A549 (cell line): ENCODE measurements at regions not wholly inside any gene's neighbourhood (a gene's known extent, or its start where the extent isn't known, plus 50 kb on each side); places are given as distances from the start of the nearest gene placed in this dataset.

Experiments used
- ATAC-seq, 2 experiments: fragments of 200-7000 bp in 1 of 2; fragments of >200 bp in 1 of 2; cut with Nextera tagmentation in 1 of 2; cut with Tn5 transposase in 1 of 2; 3 replicates each; pipeline versions ENCODE4 v1.8.0 to v1.9.1; 2018 to 2020; ENCODE audit warnings: mild to moderate bottlenecking in 1 of 2, moderate library complexity in 1 of 2
- CTCF ChIA-PET: fragments of 300-600 bp; sonication (Branson Sonifier 250); formaldehyde crosslinking; extraction: SDS; loops from one replicate; lab custom pipeline; 2021; ENCODE audit warnings: antibody characterized with exemption, inconsistent platforms; lab: Yijun Ruan, JAX
- POLR2A ChIA-PET: fragments of 350-600 bp; formaldehyde crosslinking; extraction: SDS; loops from one replicate; lab custom pipeline; 2021; ENCODE audit warnings: antibody characterized with exemption, inconsistent platforms; lab: Yijun Ruan, JAX
- DNase-seq, 2 experiments: peaks; one replicate each; pipeline versions ENCODE4 v3.0.0 to v3.0.0-alpha.2; 2011 to 2016; ENCODE audit warnings: low read depth in 1 of 2, low spot score in 1 of 2
- FAIRE-seq: peaks from 2 replicates; lab custom pipeline; 2011; peaks lifted over from hg19 to GRCh38; lab: Jason Lieb, UNC
- H3K27ac ChIP-seq, 2 experiments: fragments of >200 bp; sonication (Bioruptor Twin); formaldehyde crosslinking; 3 replicates each; pipeline ENCODE4 v1.5.1; 2016 to 2017
- H3K4me1 ChIP-seq: fragments of >200 bp; sonication (Bioruptor Twin); formaldehyde crosslinking; 3 replicates; pipeline ENCODE4 v1.6.1; 2016
- H3K4me2 ChIP-seq: fragments of >200 bp; sonication (Bioruptor Twin); formaldehyde crosslinking; 3 replicates; pipeline ENCODE4 v1.6.1; 2016
- H3K4me3 ChIP-seq: fragments of >200 bp; sonication (Bioruptor Twin); formaldehyde crosslinking; 3 replicates; pipeline ENCODE4 v1.5.1; 2016
- H3K9me3 ChIP-seq: fragments of >200 bp; sonication (Bioruptor Twin); formaldehyde crosslinking; 3 replicates; pipeline ENCODE4 v1.6.1; 2016
- BCL3 ChIP-seq: fragments of >200 bp; sonication (Bioruptor Twin); formaldehyde crosslinking; IDR thresholded peaks from 3 replicates; pipeline ENCODE4 v1.6.1; 2016
- CBX2 ChIP-seq: fragments of 200-600 bp; sonication (generic); IDR thresholded peaks from 2 replicates; pipeline ENCODE4 v1.6.1; 2016; ENCODE audit warnings: low read depth, mild to moderate bottlenecking, borderline replicate concordance
- CEBPB ChIP-seq, 2 experiments: fragments of >200 bp in 1 of 2; sonication (Bioruptor Twin) in 1 of 2; formaldehyde crosslinking in 1 of 2; IDR thresholded peaks; 2 replicates each; pipeline ENCODE4 v1.6.1; 2012 to 2016
- EHF ChIP-seq: fragments of 250-450 bp; sonication (Bioruptor Pico); IDR thresholded peaks from 2 replicates; pipeline ENCODE4 v1.5.0; 2020; ENCODE audit warnings: mild to moderate bottlenecking
- EP300 ChIP-seq, 2 experiments: fragments of >200 bp; sonication (Bioruptor Twin); formaldehyde crosslinking; IDR thresholded peaks; 2 replicates in 1 of 2; 3 replicates in 1 of 2; pipeline ENCODE4 v1.6.1; 2016 to 2017
- ESRRA ChIP-seq: fragments of 150-350 bp; IDR thresholded peaks from 2 replicates; pipeline ENCODE4 v1.6.1; 2014; ENCODE audit warnings: mild to moderate bottlenecking, low read length, borderline replicate concordance
- HDAC2 ChIP-seq: fragments of 200-600 bp; sonication (generic); IDR thresholded peaks from 2 replicates; pipeline ENCODE4 v1.6.1; 2016
- HEYL ChIP-seq: fragments of 250-450 bp; sonication (Bioruptor Pico); IDR thresholded peaks from 2 replicates; pipeline ENCODE4 v1.8.0; 2021; ENCODE audit warnings: mild to moderate bottlenecking, moderate library complexity
- HOXA7 ChIP-seq: fragments of 250-450 bp; sonication (Bioruptor Pico); IDR thresholded peaks from 2 replicates; pipeline ENCODE4 v1.5.0; 2020; ENCODE audit warnings: mild to moderate bottlenecking, moderate library complexity
- MAX ChIP-seq: IDR thresholded peaks from 2 replicates; pipeline ENCODE4 v1.6.1; 2012
- MAZ ChIP-seq: fragments of 150-350 bp; IDR thresholded peaks from 2 replicates; pipeline ENCODE4 v1.6.1; 2014; ENCODE audit warnings: antibody characterized with exemption, low read depth, low read length, borderline replicate concordance
- REST ChIP-seq: fragments of 200-600 bp; sonication (generic); IDR thresholded peaks from 2 replicates; pipeline ENCODE4 v1.6.1; 2016; ENCODE audit warnings: antibody characterized with exemption, mild to moderate bottlenecking, moderate library complexity
- RFX5 ChIP-seq: fragments of 450-650 bp; IDR thresholded peaks from 2 replicates; pipeline ENCODE4 v1.7.1; 2014; ENCODE audit warnings: antibody characterized with exemption, mild to moderate bottlenecking, moderate library complexity
- RNF2 ChIP-seq: fragments of 200-600 bp; sonication (generic); IDR thresholded peaks from 2 replicates; pipeline ENCODE4 v1.6.1; 2016; ENCODE audit warnings: low read depth, mild to moderate bottlenecking, antibody characterized with exemption, moderate library complexity, borderline replicate concordance
- SMC3 ChIP-seq: fragments of >200 bp; sonication (Bioruptor Twin); formaldehyde crosslinking; IDR thresholded peaks from 3 replicates; pipeline ENCODE4 v1.6.1; 2018; ENCODE audit warnings: inconsistent platforms
- TFCP2L1 ChIP-seq: fragments of 250-450 bp; sonication (Bioruptor Pico); IDR thresholded peaks from 2 replicates; pipeline ENCODE4 v1.5.0; 2021; ENCODE audit warnings: mild to moderate bottlenecking
- USF2 ChIP-seq: fragments of 450-650 bp; IDR thresholded peaks from 2 replicates; pipeline ENCODE4 v1.6.1; 2014; ENCODE audit warnings: antibody characterized with exemption
- WGBS: methylation state at CpG from one replicate; pipeline ENCODE4 v1.1.6; 2017; ENCODE audit errors: missing lambda C conversion rate; 5-methylcytosine and 5-hydroxymethylcytosine counted together
- TF ChIP-seq, protein P1 (sequence below): IDR thresholded peaks from 2 replicates; pipeline ENCODE4 v1.6.1; 2012

- TF ChIP-seq MAX (0 out of 2 replicates have a peak, but pooled peaks have one; percentile 14), TFCP2L1 (CRISPR knock-in tag) (no peak), SMC3 (no peak), MAZ (no peak)
- WGBS = 16% methylated on average over 4 of the region's 4 CpGs
- Histone ChIP-seq H3K9me3 (no peaks in the 10 kb centered on the region), H3K4me2 (peak overlapping the region; percentile 59), H3K4me1 (peaks cover 20% of the 10 kb centered on the region), H3K4me3 (no peak overlapping the region), H3K27ac (peak overlapping the region; percentile 58 to 63; a peak in 5 of 6 replicates)
- CTCF ChIA-PET = no interaction called here
- POLR2A ChIA-PET = no interaction called here
- DNase-seq = peak in 1 of 2 experiments; percentile 20
- ATAC-seq = peak in 1 of 2 experiments; percentile 89; a peak in 3 of 6 replicates
- no peak for FAIRE-seq
These were observed 303.5 kb downstream of the ANKRD50 start for GRCh38 chr4:124409044-124409443.

DNA sequence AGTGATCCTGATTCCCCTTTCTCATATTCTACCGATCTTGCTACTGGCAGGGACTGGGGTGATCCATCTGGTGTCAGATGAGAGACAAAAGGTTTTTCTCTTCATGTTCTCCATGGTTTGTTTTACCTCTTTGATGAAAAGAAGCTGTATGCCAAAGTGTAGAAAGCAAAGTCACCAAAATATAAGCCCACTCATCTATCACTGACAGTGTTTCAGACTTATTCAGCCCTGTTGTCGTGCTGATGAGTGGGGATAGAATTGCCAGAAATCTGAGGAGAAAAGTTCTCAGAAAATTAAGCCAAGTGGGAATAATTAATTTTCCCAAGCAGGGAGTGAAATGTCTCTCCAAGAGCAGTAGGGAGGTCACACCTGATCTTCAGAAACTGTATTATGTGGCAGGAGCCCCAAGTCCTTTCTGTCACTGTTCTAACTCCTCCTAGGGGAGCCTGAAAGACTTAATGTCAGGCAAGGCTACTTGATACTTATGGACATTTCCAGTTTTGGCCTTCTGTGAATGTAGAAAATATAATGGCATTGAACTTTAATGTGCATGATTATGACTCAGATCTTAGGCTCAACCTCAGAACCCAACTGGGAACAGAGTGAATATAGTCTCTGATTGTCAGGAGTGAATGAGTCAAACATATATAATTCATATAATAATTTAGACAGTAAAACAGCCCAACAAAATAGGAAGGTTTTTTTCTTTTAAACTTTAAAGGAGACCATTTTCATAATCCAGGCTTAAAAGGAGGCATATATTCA is 298.1 kb downstream of the ANKRD50 start:
- no peak overlapping the region for H3K27ac ChIP-seq
- 86% methylated on average over 2 of the region's 2 CpGs for WGBS
- DNase-seq = no peak

More for the DNA sequence above, 298.1 kb downstream of the ANKRD50 start:
- Histone ChIP-seq H3K4me2 (no peak overlapping the region), H3K4me1 (peaks cover 16% of the 10 kb centered on the region), H3K4me3 (no peak overlapping the region), H3K9me3 (no peaks in the 10 kb centered on the region)
- CTCF ChIA-PET = no interaction called here
- POLR2A ChIA-PET = no interaction called here
- TF ChIP-seq EP300 (IDR thresholded peaks at IDR 0.05) (no peak), RFX5 (no peak), BCL3 (no peak), CEBPB (IDR thresholded peaks at IDR 0.05) (no peak), REST (no peak), EHF (CRISPR knock-in tag) (no peak), CBX2 (no peak), RNF2 (no peak), HDAC2 (no peak), ESRRA (no peak), HOXA7 (CRISPR knock-in tag) (no peak), USF2 (no peak), HEYL (CRISPR knock-in tag) (no peak), MAX (no peak)
- TF ChIP-seq, protein P1, sequence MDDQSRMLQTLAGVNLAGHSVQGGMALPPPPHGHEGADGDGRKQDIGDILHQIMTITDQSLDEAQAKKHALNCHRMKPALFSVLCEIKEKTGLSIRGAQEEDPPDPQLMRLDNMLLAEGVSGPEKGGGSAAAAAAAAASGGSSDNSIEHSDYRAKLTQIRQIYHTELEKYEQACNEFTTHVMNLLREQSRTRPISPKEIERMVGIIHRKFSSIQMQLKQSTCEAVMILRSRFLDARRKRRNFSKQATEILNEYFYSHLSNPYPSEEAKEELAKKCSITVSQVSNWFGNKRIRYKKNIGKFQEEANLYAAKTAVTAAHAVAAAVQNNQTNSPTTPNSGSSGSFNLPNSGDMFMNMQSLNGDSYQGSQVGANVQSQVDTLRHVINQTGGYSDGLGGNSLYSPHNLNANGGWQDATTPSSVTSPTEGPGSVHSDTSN = no peak
- FAIRE-seq (no peak), ATAC-seq (no peak)
